GM06990 (cell line): ENCODE measurements at regions not wholly inside any gene's neighbourhood (a gene's known extent, or its start where the extent isn't known, plus 50 kb on each side); places are given as distances from the start of the nearest gene placed in this dataset.

ENCODE experiments used
- DNase-seq: peaks from one replicate; pipeline ENCODE4 v3.0.0-alpha.2; 2011; ENCODE audit not compliant: insufficient read length; ENCODE audit errors: extremely low read depth
- H3K27me3 ChIP-seq: replicated peaks from 2 replicates; pipeline ENCODE4 v1.6.0; 2011; ENCODE audit warnings: low read length; ENCODE audit not compliant: control insufficient read depth, insufficient read depth
- H3K36me3 ChIP-seq: 2 replicates; pipeline ENCODE4 v1.5.1; 2011; ENCODE audit warnings: low read length; ENCODE audit not compliant: control insufficient read depth, insufficient read depth
- H3K4me3 ChIP-seq: replicated peaks from 2 replicates; pipeline ENCODE4 v1.5.1; 2011; ENCODE audit warnings: low read depth, mild to moderate bottlenecking, control low read depth, low read length
- CTCF ChIP-seq: IDR thresholded peaks from 2 replicates; pipeline ENCODE4 v1.5.1; 2011; ENCODE audit warnings: low read length, control low read depth, mild to moderate bottlenecking, inconsistent platforms; ENCODE audit not compliant: insufficient read depth, poor library complexity, severe bottlenecking

DNA sequence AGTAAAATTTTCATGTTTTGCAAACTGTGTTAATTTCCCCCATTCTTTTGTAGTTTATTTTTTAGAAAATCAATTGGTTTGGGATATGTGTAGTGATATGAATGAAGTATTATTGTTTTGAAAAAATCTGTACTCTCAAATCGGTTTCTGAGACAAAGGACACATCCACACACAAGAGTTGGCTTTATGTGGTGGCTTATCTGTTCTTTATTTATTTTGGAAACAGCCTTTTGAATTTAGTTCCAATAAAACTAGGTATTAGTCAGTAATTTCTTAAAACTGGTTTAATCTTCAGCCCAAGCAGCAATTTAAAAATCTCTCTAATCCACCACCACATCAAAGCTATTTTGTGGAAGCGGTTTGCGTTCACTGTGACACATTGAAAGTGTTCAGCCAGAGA, 741.5 kb upstream of the GRM7 start:
- no peak for DNase-seq
- H3K36me3 ChIP-seq, result no peaks in the 10 kb centered on the region
- H3K4me3 ChIP-seq, result no peak overlapping the region
- H3K27me3 ChIP-seq, result no peaks in the 10 kb centered on the region
- TF ChIP-seq CTCF, result no peak

DNA sequence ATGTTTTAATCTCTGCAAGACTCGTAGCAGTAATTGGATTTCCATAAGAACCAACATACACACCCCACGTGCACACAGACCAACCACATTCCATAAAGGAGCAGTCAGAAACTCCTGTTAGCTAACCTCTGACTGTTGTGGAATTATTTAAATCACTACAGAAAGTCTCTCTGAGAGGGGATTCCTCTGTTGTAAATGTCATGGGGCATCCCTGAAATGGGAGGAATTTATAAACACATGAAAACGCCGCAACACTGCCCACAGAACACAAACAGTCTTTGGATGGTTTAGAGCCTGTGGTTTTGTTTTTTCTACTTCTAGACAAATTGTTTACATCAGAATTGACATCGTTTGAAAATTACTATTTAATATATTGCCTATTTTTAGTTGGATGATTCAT, 740.1 kb upstream of the GRM7 start:
- H3K4me3 ChIP-seq, result no peak overlapping the region
- no peaks in the 10 kb centered on the region for H3K36me3 ChIP-seq
- no peaks in the 10 kb centered on the region for H3K27me3 ChIP-seq
- no peak for DNase-seq
- no peak for TF ChIP-seq CTCF

DNA sequence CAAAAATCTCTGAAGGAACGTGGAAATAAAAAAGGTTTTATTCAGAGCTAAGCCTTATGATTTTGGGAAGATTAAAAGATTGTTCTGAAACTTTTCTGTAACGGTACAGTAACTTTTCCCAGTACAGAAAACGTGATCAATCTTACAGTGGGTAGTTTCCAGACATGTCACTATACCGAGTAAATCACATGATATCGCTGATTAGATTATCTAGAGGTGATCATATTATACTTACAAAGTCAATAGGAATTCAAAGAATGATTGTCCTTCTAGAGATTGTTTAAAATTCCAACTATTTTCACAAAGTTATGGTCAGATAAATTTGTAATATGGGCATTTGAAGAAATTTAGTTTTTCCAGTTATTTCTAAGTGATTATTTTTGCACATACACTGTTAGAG, 736.0 kb upstream of the GRM7 start:
- no peak for TF ChIP-seq CTCF
- Histone ChIP-seq H3K36me3 (no peaks in the 10 kb centered on the region), H3K27me3 (no peaks in the 10 kb centered on the region), H3K4me3 (no peak overlapping the region)
- DNase-seq, result no peak

GRCh38 chr3:6125520-6125919, 735.4 kb upstream of the GRM7 start:
- no peak for TF ChIP-seq CTCF
- H3K4me3 ChIP-seq, result no peak overlapping the region

DNA sequence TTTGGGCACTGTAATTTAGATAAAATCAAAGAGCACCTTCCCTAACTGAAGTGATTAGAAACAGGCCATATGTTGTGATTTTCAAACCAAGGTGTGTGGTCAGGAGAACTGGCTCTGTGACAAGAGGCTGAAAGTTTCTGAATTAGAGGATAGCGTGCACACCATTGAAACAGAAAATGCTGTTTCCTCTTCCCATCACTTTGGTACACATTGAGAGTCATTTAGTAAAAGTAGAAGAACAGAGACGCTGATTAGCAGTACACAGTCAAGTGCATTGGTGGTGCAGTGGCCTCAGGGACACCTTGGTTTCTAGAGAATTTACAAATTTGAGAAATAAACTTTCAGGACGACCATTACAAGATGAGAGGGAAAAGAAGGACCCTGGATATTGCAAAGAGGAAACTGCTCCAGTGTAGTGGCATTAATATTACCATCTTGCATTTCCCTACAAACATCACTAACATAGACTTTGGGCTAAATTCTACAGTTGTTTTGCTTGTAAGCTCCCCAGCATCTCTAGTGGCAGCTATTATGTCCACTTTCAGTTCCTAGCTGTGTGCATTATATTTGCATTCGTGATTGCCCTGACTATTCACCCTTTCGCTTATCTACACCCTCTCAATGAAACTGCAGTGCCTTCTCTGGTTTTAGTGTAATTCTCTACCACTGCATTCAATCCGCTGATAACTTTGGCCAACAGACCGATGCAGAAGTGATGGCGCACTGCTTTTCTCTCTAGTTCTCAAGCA, 728.1 kb upstream of the GRM7 start:
- peak; percentile 9 for TF ChIP-seq CTCF
- no peaks in the 10 kb centered on the region for H3K36me3 ChIP-seq
- no peak overlapping the region; the same call in 1 of the 2 replicates for H3K4me3 ChIP-seq
- DNase-seq, result peak; percentile 6
- no peaks in the 10 kb centered on the region for H3K27me3 ChIP-seq

More at GRCh38 chr3:6125520-6125919, 735.4 kb upstream of the GRM7 start:
- Histone ChIP-seq H3K36me3 (no peaks in the 10 kb centered on the region), H3K27me3 (no peaks in the 10 kb centered on the region)
- no peak for DNase-seq

GRCh38 chr3:6142707-6143106, 718.2 kb upstream of the GRM7 start:
- Histone ChIP-seq H3K27me3 (no peaks in the 10 kb centered on the region), H3K4me3 (no peak overlapping the region), H3K36me3 (no peaks in the 10 kb centered on the region)
- no peak for DNase-seq
- TF ChIP-seq CTCF, result no peak
